Suppressor macrophage treated with lipopolysaccharide for 1 hour (primary cell): ENCODE measurements at regions not wholly inside any gene's neighbourhood (a gene's known extent, or its start where the extent isn't known, plus 50 kb on each side); places are given as distances from the start of the nearest gene placed in this dataset.

Source experiments
- DNase-seq, 3 donors: peaks; one replicate each; pipeline ENCODE4 v3.0.0-alpha.2; 2020 to 2022

DNA sequence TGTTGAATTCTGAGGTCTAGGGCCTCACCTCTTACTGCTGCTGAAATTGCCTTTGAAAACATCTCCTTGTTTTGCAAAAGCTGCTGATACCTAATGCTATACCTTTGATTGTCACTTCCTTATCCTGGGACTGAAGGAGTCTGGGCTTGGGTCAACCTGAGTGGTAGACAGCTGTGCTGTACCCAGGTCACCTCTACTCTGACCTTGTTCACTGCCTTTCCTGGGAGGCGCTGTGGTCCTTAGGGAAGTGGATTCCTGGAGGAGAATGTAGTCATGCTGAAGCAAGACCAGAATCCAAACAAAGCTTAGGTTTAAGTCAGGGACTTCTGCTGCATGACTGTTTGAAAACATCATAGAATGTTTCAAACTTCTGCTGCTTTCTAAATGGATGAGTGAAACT is 191.4 kb downstream of the SNAPC1 start:
- no peak for DNase-seq

DNA sequence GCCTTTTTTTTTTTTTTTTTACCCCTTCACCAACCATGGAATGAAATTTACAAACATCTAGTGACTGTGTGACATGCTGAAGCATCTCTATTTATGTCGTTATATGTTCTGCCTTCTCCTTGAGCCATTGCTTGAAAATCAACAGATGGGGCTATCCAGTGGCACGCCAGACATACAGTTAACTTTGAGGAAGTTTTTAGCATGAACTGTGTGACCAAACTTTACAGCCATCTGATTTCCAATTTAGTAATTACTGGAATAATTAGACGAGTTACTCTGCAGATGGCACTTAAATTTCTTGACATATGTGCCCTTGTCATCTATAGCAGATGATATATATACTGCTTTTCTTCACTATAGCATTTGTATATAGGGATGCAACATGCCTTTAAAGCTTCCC is 192.1 kb downstream of the SNAPC1 start:
- DNase-seq, result no peak

DNA sequence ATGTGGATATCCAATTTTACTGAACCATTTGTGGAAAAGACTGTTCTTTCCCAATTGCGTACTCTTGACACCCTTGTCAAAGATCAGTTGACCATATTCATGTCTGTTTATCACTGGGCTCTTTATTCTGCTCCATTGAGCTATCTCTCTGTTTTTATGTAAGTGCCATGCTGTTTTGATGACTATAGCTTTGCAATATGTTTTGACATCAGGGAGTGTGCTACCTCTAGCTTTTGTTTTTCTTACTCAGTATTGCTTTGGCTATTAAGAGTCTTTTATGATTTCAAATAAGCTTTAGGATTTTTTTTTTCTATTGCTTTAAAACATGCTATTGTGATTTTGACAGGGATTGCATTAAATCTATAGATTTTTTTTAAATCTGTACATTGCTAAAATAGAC is 194.3 kb downstream of the SNAPC1 start:
- DNase-seq, result no peak

DNA sequence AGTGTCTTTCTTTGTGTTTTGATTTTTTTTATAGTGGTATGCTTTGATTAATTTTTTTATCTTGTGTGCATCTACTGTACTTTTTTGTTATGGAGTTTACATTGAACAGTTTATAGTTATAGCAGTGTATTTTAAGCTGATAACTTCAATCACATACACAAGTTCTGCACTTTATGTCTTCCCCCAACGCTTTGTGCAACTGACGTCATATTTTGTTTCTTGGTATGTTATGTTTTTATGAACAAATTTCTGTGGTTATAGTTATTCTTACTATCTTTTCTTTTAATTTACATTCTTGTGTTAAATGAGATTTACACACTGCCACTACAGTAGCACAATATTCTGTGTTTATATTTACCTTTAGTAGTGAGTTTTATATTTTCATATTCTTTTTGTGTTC is 197.1 kb downstream of the SNAPC1 start:
- no peak for DNase-seq

DNA sequence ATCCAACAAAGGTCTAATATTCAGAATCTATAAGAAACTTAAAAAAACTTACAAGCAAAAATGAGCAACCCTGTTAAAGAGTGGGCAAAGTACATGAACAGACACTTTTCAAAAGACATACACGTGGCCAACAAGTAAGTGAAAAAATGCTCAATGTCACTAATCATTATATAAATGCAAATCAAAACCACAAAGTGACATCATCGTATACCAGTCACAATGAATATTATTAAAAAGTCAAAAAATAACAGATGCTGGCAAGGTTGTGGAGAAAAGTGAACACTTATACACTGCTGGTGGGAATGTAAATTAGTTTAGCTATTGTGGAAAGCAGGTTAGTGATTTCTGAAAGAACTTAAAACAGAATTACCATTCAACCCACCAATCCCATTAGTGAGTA is 199.1 kb downstream of the SNAPC1 start:
- DNase-seq, result no peak

DNA sequence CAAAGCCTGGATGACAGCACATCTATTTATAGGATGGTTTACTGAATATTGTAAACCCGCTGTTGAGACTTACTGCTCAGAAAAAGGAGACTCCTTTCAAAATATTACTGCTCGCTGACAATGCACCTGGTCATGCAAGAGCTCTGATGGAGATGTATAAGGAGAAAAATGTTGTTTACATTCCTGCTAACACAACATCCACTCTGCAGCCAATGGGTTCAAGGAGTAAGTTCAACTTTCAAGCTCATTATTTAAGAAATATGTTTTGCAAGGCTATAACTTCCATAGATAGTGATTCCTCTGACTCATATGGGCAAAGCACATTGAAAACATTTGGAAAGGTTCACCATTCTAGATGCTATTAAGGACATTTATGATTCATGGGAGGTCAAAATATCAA is 201.7 kb downstream of the SNAPC1 start:
- DNase-seq, result no peak

DNA sequence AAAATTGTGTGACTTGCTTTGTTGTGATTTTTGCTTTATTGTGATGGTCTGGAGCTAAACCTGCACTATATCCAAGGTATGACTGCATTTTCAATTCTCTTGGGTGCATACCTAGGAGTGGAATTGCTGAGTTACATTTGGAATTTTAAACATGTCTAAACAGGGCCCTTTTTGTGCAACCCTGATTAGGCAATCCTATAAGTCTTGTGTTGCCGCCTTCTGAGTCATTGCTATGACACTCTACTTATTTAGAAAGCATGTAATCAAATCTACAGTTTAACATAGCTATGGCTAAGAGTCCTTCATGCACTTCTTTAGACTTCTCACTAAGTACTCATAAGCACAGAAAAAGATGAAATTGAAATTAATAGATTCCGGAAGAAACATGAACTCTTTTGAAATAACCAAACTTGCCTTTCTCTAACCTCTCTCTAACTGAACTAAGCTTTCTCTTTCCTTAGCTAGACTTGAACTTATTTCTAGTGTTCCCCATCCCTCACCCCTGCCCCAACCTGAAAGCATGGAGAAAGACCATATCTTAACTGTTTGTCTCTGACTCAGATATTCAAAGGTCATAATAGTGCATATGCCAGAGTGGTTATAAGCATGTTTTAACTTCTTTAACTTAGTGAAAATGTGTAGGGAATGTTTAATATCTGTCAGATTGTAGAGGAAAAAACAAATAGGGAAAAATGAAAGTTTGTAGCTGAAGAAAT is 203.0 kb downstream of the SNAPC1 start:
- peak; percentile 3 to 24 (median 22) for DNase-seq

DNA sequence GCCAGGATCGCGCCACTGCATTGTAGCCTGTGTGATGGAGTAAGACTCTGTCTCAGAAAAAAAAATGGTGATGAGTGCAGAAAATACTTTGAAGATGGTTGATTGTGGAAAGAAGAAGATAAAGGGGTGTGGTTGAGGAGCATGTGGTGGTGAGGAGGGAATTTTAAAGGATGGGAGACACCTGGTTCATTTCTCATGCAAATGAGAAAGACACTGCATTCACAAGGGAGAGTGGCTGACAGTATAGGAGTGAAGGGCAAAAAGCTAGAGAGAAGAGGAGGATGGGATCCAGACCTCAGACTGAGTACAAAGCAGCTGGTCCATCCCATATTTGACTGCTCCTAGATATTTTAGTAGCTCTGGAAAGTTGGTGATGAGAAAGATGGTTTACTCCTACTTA is 206.0 kb downstream of the SNAPC1 start:
- no peak for DNase-seq

DNA sequence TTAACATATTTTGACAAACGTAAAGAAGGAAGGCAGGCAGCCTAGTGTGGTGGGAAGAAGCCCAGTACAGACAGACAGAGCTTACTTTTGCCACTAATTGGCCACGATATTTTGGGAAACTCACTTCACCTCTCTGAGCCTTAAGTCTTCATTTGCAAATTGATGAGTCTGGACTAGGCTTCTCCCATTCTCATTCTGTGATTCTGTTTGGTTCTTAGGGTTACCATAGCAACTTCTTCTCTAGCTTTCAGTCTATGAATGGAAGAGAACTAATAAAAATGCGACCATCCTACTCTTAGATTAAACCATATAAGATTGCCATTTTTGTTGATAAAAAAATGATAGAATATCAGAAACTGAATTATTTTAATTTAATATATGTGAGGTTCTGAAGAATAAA is 210.5 kb downstream of the SNAPC1 start:
- no peak for DNase-seq

DNA sequence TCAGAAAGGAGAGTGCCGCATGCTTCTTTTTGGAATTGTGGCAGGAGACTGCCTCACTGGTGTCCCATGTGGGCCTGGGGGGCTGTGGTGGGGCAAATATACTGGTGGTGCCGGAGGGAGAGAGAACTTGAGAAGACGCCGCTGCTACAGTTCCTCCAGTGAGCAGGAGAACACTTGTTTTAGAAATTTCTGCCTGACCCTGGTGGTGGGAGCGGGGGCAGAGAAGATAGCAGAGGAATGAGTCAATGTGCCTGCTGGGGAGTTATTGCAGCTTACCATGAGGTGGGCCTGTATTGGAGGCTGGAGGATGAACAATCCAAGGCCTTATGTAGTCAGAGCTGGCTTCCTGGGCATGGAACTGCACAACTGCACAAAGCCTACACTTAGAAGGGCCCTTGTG is 211.8 kb downstream of the SNAPC1 start:
- no peak for DNase-seq

DNA sequence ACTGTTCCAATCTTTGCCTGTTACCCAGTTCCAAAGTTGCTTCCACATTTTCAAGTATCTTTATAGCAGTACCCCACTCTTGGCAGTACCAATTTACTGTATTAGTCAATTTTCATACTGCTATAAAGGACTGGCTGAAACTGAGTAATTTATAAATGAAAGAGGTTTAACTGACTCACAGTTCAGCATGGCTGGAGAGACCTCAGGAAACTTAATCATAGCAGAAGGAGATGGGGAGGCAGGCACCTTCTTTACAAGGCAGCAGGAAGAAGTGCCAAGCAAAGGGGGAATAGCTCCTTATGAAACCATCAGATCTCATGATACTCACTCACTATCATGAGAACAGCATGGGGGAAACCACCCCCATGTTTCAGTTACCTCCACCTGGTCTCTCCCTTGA is 215.0 kb downstream of the SNAPC1 start:
- DNase-seq, result no peak

DNA sequence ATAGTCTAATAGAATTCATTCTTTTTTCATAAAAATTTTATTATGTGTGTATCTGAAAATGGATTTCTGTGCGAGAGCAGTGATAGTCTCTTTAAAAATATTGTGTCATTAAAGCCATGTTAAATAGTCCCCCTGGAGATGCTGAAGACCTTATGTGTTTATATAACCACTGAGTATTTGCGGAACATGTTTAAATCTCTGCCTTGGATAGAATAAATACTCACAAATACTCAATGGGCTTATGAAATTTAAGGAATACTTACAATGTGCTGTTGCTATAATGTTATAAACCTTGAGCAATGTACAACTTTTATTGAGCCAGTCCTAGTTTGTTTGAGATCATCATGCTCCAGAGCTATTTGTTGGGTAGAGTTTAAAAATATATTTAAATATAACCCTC is 226.0 kb downstream of the SNAPC1 start:
- DNase-seq, result no peak

DNA sequence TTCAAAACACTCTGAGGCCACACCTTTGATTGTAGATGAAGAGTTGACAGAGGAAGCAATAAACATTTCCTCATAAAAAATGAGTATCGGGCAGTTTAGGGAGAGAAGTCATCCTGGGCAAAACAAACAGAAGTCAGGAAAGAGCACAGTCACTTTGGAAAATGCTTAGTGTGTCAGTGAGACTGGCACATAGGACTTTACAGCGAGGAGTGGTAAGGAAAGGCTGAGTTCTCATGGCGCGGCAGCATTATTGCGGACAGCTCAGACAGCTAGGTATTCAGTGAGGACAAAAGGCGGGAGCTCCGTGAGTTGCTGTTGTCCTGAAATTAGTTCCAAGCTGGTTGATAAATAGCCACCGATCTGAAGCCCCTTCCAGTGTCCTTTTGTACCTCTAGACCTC is 229.9 kb downstream of the SNAPC1 start:
- DNase-seq, result no peak

DNA sequence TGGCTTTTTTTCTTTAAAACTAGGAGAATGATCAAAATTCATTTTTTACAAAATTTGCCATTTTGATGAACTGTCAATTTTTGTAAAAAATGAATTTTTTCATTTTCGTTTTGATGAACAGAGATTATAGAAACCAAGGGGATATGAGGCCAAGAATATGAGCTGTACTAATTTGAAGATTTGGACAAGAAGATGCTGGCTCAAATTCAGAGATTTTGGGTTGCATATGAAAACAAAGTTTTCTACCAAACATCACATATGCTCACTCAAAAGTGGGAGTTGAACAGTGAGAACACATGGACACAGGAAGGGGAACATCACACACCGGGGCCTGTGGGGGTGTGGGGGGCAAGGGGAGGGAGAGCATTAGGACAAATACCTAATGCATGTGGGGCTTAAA is 230.7 kb downstream of the SNAPC1 start:
- DNase-seq, result no peak

DNA sequence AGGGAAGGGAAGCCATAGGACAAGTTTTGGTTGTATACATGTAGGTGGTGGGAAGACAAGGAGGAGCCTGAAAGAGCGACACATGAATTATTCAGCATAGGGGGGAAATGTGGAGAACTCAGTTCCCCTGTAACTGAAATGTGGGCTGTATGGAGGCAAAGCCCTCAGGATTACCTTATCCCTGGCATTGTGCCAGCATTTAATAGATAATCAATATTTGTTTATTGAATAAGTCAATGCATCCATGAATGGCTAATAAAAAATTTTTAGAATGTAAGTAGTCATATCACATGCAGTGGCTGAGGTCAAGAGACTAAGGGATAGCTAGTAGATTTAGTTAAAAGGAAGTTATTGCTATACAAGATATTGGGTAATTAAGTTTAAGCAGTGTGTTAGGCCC is 232.4 kb downstream of the SNAPC1 start:
- no peak for DNase-seq

DNA sequence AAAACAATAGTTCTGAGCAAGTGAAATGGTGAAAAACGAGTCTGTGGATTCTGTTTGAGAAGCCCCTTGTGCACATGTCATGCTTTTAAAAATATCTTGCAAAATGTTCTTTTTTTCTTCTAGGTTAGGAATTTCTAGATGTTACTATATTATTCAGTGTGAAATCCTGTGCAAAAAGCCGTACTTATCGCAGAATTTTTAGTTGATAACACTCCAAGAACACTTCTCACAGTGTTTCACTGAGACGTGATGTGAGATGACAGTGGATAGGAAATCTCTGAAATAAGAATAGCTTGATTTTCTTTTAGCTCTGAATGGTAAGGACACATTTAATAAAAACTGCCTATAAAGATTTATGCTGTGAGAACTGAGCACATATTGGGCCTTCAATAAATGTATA is 234.5 kb downstream of the SNAPC1 start:
- DNase-seq, result no peak

DNA sequence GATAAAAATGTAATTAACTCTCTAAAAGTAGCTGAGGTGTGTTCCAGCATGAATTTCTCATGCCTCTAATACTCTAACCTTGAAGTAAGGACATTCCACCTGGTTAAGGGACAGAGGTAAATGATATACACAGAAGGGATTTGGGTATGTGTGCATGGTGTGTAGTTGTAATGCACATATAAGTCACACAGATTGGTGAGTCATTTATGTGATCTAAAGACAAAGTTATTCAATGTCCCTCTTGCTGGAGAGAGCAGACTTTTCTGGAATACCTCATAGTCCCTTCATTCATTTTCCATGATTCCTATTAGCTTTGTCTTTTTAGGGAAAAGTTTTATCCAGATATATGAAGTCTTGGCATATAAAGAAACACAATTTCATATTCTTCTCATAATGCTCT is 234.9 kb downstream of the SNAPC1 start:
- DNase-seq, result no peak

DNA sequence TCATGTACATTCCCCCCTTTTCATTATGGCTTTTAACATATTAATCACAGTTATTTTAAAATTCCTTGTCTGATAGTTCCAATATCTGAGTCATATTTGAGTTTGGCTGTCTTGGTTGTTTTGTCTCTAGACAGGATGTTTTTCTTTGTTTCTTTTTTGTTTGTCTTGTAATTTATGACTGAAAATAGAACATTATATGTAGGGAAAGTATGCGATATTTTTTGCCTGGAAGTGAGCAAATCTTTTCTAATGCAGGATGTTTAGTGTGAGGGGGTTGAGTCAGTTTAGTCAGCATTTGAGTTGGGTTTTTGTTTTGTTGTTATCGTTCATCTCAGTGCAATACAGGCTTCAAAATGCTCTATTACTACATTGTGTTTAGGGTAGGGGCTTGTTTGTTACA is 239.7 kb downstream of the SNAPC1 start:
- no peak for DNase-seq

DNA sequence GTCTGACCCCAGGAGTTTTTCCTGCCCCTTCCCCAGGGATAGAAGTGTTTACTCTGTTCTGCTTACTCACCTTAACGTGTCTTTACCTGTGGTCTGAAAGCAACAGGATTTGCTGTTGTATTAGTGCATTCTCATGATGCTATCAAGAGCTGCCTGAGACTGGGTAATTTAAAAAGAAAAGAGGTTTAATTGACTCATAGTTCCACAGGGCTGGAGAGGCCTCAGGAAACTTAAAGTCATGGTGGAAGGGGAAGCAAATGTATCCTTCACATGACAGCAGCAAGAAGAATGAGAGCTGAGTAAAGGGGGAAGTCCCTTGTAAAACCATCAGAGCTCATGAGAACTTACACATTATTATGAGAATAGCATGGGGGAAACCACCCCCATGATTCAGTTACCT is 240.4 kb downstream of the SNAPC1 start:
- DNase-seq, result peak; percentile 34 to 63 (median 35)

DNA sequence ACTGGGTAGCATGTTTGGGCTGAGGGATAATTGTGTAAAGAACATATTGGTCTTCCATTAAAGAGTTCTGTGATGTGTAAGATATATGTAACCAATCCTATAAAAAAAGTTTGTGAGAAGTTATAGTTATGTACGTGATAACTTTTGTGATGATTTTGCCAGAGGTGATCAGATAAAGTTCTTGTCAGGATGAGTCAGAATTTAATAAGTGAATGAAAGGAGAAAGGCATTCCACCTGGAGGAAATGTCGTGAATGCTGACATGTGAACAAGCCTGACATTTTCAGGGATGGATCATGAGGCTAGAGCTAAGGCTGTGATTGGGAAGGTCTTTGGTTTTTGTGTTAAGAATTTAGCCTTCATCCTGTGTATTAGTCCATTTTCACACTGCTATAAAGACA is 241.5 kb downstream of the SNAPC1 start:
- no peak for DNase-seq

DNA sequence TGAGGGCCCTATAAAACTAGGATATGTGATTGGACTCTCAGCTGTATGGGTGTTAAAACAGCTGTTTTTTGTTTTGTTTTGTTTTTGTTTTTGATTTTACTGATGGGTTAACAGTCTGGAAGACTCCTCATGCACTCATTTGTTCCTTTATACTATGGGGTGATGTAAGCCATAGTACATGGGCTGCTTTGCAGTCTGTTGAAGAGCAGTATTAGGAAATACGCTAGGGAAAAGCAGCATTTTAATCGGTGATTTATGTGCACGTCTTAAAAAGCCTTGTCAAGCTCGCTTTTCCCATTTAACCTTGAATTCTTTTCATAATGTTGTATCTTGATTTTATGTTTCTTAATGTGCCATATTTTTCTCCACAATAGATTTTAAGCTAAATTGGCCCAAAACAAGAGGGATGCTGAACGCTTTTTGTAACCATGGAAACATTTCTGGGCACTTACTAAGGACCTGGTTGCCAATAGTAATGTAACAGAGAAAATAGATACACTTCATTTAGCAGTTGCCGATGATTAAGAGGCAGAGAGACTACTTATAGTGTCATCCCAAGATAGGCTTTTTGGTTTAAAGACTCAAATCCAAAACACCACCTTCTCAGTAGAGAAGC is 244.0 kb downstream of the SNAPC1 start:
- no peak for DNase-seq

DNA sequence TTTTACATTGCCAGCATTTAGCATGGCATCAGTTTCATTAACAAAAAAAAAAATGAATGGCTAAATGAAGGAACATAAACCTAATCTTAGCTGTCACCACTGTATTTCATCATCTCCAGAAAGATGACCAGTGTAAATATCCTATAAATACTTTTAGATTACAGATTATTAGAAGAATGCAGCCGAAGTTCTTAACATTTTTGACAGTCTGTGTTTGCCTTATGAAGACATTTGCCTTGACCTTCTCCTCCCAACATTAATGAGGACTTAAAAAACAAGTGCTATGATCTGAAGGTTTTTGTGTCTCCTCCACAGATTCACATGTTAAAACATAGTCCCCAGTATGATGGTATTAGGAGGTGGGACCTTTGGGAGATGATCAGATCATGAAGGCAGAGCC is 253.0 kb downstream of the SNAPC1 start:
- DNase-seq, result no peak

DNA sequence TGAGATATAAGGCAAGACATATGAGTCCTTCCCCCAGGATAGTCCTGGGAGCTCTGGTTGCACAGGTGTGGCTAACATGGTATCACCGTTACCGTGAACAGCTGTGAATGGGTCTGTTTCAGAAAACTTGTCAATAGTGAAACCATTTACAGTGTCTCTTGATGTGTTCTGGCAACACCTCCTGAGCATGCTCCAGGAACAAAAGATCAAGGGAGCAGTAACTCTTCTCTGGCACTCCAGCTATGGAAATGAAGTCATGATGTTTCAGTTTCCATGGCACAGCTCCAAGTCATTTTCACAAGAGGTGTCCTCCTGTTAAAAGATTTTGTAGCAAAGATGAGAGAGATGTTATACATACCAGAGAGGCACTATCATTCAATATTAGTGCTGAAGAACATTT is 253.7 kb downstream of the SNAPC1 start:
- DNase-seq, result no peak

DNA sequence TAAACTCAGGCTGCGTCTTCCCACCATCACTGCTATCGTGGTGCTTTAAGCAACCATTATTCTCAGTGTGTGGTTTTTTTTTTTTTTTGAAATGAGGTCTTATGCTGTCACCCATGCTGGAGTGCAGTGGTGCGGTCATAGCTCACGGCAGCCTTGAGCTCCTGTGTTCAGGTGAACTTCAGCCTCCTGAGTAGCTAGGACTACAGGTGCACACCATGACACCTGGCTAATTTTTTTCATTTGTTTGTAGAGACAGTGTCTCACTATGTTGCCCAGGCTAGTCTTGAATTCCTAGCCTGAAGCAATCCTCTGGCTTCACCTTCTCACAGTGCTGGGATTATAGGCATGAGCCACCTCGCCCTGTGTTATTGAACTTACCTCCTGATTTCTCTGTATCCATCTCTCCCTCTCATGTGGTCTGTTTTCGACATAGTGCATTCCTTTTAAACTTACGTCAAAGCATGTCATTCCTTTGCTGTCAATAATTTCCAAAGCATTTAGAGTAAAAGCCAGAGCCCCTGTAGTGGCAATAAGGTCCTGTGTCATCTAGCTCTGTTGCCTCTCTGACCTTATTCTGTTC is 255.5 kb downstream of the SNAPC1 start:
- no peak for DNase-seq

DNA sequence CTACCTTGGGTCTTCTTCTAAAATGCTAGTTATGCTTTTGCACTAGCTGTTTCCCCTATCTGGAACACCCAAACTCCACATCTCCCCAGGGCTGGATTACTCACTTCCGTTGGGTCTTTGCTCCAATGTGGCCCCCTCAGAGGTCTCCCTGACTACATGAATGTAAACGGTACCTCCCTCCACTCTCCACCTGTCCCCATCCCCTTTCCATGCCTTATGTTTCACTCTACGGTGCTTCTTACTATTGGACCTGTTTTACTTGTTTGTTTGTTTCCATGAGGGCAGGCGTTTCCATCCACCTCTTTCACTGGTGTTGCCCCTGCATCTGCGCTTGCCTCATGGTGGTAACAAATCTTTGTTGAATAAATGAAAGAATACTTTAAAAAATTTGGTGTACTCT is 256.4 kb downstream of the SNAPC1 start:
- no peak for DNase-seq
